GM12878 (cell line): ENCODE measurements at regions not wholly inside any gene's neighbourhood (a gene's known extent, or its start where the extent isn't known, plus 50 kb on each side); places are given as distances from the start of the nearest gene placed in this dataset.

Experiments used
- ATAC-seq: fragments of 200-7000 bp; cut with Tn5 transposase; 3 replicates; pipeline ENCODE4 v1.9.1; 2020; ENCODE audit warnings: mild to moderate bottlenecking, moderate library complexity
- BruUV-seq: library from RNA; stranded (reverse); fragments of 400-500 nt; replicated peaks from 2 replicates; lab custom pipeline; 2021; lab: Mats Ljungman, UMichigan
- CTCF ChIA-PET: fragments of 300-600 bp; sonication (Branson Sonifier 250); formaldehyde crosslinking; extraction: SDS; loops from one replicate; lab custom pipeline; 2021; ENCODE audit warnings: inconsistent platforms; lab: Yijun Ruan, JAX
- POLR2A ChIA-PET: fragments of 350-600 bp; formaldehyde crosslinking; extraction: SDS; loops from one replicate; lab custom pipeline; 2021; ENCODE audit warnings: inconsistent platforms; lab: Charles Lee
- RAD21 ChIA-PET: fragments of 300-600 bp; sonication (Branson Sonifier 250); formaldehyde crosslinking; loops from one replicate; lab custom pipeline; 2023; ENCODE audit warnings: antibody characterized with exemption; ENCODE audit not compliant: unreplicated experiment; lab: Charles Lee
- SMC1A ChIA-PET: fragments of 300-600 bp; sonication (Branson Sonifier 250); formaldehyde crosslinking; loops from one replicate; lab custom pipeline; 2023; ENCODE audit not compliant: unreplicated experiment, uncharacterized antibody; lab: Charles Lee
- DNase-seq: peaks from one replicate; pipeline ENCODE4 v3.0.0-alpha.2; 2011; ENCODE audit warnings: low read depth, low spot score
- FAIRE-seq: peaks from 3 replicates; lab custom pipeline; 2011; peaks lifted over from hg19 to GRCh38; lab: Jason Lieb, UNC
- H2AFZ ChIP-seq: 2 replicates; pipeline ENCODE4 v1.6.0; 2011; ENCODE audit warnings: low read depth, low read length, control low read depth; ENCODE audit not compliant: control insufficient read depth
- H3K27ac ChIP-seq: 2 replicates; pipeline ENCODE4 v1.5.1; 2011; ENCODE audit warnings: control low read depth; ENCODE audit not compliant: control insufficient read depth, insufficient read depth
- H3K27me3 ChIP-seq, 2 experiments: replicated peaks in 1 of 2; 2 replicates each; pipeline versions ENCODE4 v1.6.0 to v1.6.1; 2011; ENCODE audit warnings: low read length in 1 of 2; ENCODE audit not compliant: control insufficient read depth in 2 of 2, insufficient read depth in 2 of 2
- H3K36me3 ChIP-seq, 2 experiments: 2 replicates each; pipeline ENCODE4 v1.5.1; 2011; ENCODE audit warnings: low read length in 1 of 2; ENCODE audit not compliant: control insufficient read depth in 2 of 2, insufficient read depth in 2 of 2
- H3K4me1 ChIP-seq: 2 replicates; pipeline ENCODE4 v1.6.1; 2011; ENCODE audit warnings: mild to moderate bottlenecking, low read length, moderate library complexity, mixed read lengths; ENCODE audit not compliant: control insufficient read depth, insufficient read depth
- H3K4me2 ChIP-seq: 2 replicates; pipeline ENCODE4 v1.6.0; 2011; ENCODE audit warnings: control low read depth; ENCODE audit not compliant: control insufficient read depth, insufficient read depth
- H3K4me3 ChIP-seq: fragments of 200-600 bp; sonication (generic); 2 replicates; pipeline ENCODE4 v1.5.1; 2016
- H3K79me2 ChIP-seq: 2 replicates; pipeline ENCODE4 v1.6.0; 2011; ENCODE audit warnings: low read length; ENCODE audit not compliant: control insufficient read depth, insufficient read depth
- H3K9ac ChIP-seq: 2 replicates; pipeline ENCODE4 v1.8.0; 2011; ENCODE audit warnings: low read length, control low read depth, mixed read lengths; ENCODE audit not compliant: control insufficient read depth, insufficient read depth
- H3K9me3 ChIP-seq: replicated peaks from 3 replicates; pipeline ENCODE4 v1.5.1; 2011; ENCODE audit warnings: mild to moderate bottlenecking, low read length; ENCODE audit not compliant: control insufficient read depth, insufficient read depth
- H4K20me1 ChIP-seq: 2 replicates; pipeline ENCODE4 v1.6.0; 2011; ENCODE audit not compliant: control insufficient read depth, insufficient read depth
- BCL11A ChIP-seq: IDR thresholded peaks from 2 replicates; pipeline ENCODE4 v1.6.1; 2011; ENCODE audit warnings: low read depth, low read length
- CHD1 ChIP-seq: IDR thresholded peaks from 2 replicates; pipeline ENCODE4 v1.6.1; 2012; ENCODE audit warnings: low read depth, low read length, improper control_type of control experiment
- EGR1 ChIP-seq, 2 experiments: IDR thresholded peaks; 1 replicate in 1 of 2; 2 replicates in 1 of 2; pipeline ENCODE4 v1.6.1; 2011 to 2012; ENCODE audit warnings: low read depth in 2 of 2, low read length in 2 of 2, borderline replicate concordance in 1 of 2, mild to moderate bottlenecking in 1 of 2, moderate library complexity in 1 of 2
- HCFC1 ChIP-seq: fragments of 150-350 bp; IDR thresholded peaks from 2 replicates; pipeline ENCODE4 v1.6.1; 2014; ENCODE audit warnings: low read length
- HDGF ChIP-seq: fragments of 450-650 bp; IDR thresholded peaks from 2 replicates; pipeline ENCODE4 v1.6.1; 2016; ENCODE audit warnings: antibody characterized with exemption
- LARP7 ChIP-seq: fragments of 450-650 bp; IDR thresholded peaks from 2 replicates; pipeline ENCODE4 v1.6.1; 2017; ENCODE audit warnings: mild to moderate bottlenecking
- NFYA ChIP-seq: IDR thresholded peaks from 2 replicates; pipeline ENCODE4 v1.6.1; 2011; ENCODE audit warnings: low read depth, mild to moderate bottlenecking, low read length, improper control_type of control experiment, borderline replicate concordance
- NR2C2 ChIP-seq: IDR thresholded peaks from 2 replicates; pipeline ENCODE4 v1.6.1; 2011; ENCODE audit warnings: borderline replicate concordance, low read depth; ENCODE audit not compliant: control insufficient read depth, insufficient read length
- NRF1 ChIP-seq: conservative IDR thresholded peaks from 2 replicates; pipeline ENCODE4 v1.6.1; 2011; ENCODE audit warnings: mild to moderate bottlenecking, low read depth, low read length, improper control_type of control experiment
- RB1 ChIP-seq: fragments of 450-650 bp; formaldehyde crosslinking; IDR thresholded peaks from 2 replicates; pipeline ENCODE4 v1.6.1; 2017; ENCODE audit warnings: mild to moderate bottlenecking, borderline replicate concordance
- SMAD1 ChIP-seq: fragments of 450-650 bp; IDR thresholded peaks from 2 replicates; pipeline ENCODE4 v1.6.1; 2018; ENCODE audit warnings: mild to moderate bottlenecking, low read depth; ENCODE audit not compliant: partially characterized antibody
- SUZ12 ChIP-seq: fragments of 200-600 bp; sonication (generic); IDR thresholded peaks from one replicate; pipeline ENCODE4 v1.6.1; 2018; ENCODE audit warnings: antibody characterized with exemption, mild to moderate bottlenecking; ENCODE audit not compliant: unreplicated experiment
- TAF1 ChIP-seq: IDR thresholded peaks from 2 replicates; pipeline ENCODE4 v1.6.1; 2011; ENCODE audit warnings: mild to moderate bottlenecking, low read depth, low read length, borderline replicate concordance
- TCF7 ChIP-seq: IDR thresholded peaks from 2 replicates; pipeline ENCODE4 v1.6.1; 2014; ENCODE audit warnings: antibody characterized with exemption, borderline replicate concordance
- ZZZ3 ChIP-seq: IDR thresholded peaks from 2 replicates; pipeline ENCODE4 v1.6.1; 2011; ENCODE audit warnings: low read depth; ENCODE audit not compliant: control insufficient read depth, insufficient read length
- WGBS: methylation state at CpG from one replicate; pipeline ENCODE4 v1.1.6; 2016; ENCODE audit warnings: low lambda C conversion rate; ENCODE audit not compliant: insufficient replicate concordance, insufficient coverage; ENCODE audit errors: missing lambda C conversion rate; 5-methylcytosine and 5-hydroxymethylcytosine counted together
- in situ Hi-C: fragments of 300-500 bp; cut with MboI; formaldehyde crosslinking; loops from 9 replicates; pipeline ENCODE4 v1.14.3; 2018; ENCODE audit warnings: mixed read lengths
- intact Hi-C: fragments of 100-400 bp; cut with micrococcal nuclease; formaldehyde crosslinking; loops from one replicate; pipeline ENCODE4 v1.14.2; 2022; ENCODE audit not compliant: unreplicated experiment
- TF ChIP-seq, protein P1 (sequence below): IDR thresholded peaks from 2 replicates; pipeline ENCODE4 v1.6.1; 2011; ENCODE audit warnings: mild to moderate bottlenecking, low read depth, low read length, moderate library complexity; ENCODE audit not compliant: insufficient replicate concordance

GRCh38 chr15:49758456-49758855 is 137.6 kb downstream of the DTWD1 start:
- POLR2A ChIA-PET = no interaction called here
- Histone ChIP-seq H3K4me2 (no peak overlapping the region), H3K27ac (no peak overlapping the region), H3K79me2 (no peaks in the 10 kb centered on the region), H3K36me3 (no peaks in the 10 kb centered on the region), H2AFZ (no peak overlapping the region), H3K27me3 (no peaks in the 10 kb centered on the region), H3K4me1 (no peaks in the 10 kb centered on the region), H3K9me3 (no peaks in the 10 kb centered on the region), H3K4me3 (no peak overlapping the region), H4K20me1 (no peaks in the 10 kb centered on the region), H3K9ac (no peak overlapping the region)
- RAD21 ChIA-PET = no interaction called here
- CTCF ChIA-PET = no interaction called here
- SMC1A ChIA-PET = interaction anchor here (0.6 kb wide), 1 partner anchor 825 kb away, joined by 3 read pairs; no protein-coding TSS in a partner anchor
- DNase-seq (no peak), ATAC-seq (no peak), FAIRE-seq (no peak)
- in situ Hi-C loops = no loop called here
- intact Hi-C loops = no loop called here
- TF ChIP-seq HDGF (no peak), TAF1 (no peak), HCFC1 (no peak), ZZZ3 (no peak), NRF1 (no peak), EGR1 (IDR thresholded peaks at IDR 0.05; ENCODE audit: borderline replicate concordance in 1 of 2, low read depth in 2 of 2, low read length in 2 of 2) (no peak), RB1 (no peak), LARP7 (no peak), TCF7 (no peak), BCL11A (no peak), SUZ12 (no peak), CHD1 (no peak), NR2C2 (no peak), NFYA (no peak), SMAD1 (no peak)
- TF ChIP-seq, protein P1, sequence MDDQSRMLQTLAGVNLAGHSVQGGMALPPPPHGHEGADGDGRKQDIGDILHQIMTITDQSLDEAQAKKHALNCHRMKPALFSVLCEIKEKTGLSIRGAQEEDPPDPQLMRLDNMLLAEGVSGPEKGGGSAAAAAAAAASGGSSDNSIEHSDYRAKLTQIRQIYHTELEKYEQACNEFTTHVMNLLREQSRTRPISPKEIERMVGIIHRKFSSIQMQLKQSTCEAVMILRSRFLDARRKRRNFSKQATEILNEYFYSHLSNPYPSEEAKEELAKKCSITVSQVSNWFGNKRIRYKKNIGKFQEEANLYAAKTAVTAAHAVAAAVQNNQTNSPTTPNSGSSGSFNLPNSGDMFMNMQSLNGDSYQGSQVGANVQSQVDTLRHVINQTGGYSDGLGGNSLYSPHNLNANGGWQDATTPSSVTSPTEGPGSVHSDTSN = no peak
- WGBS = 100% methylated on average over 1 of the region's 1 CpG
- no TSS peak for BruUV-seq
